Smooth muscle cell of the brain vasculature (primary cell): ENCODE measurements at regions not wholly inside any gene's neighbourhood (a gene's known extent, or its start where the extent isn't known, plus 50 kb on each side); places are given as distances from the start of the nearest gene placed in this dataset.

Experiments
- DNase-seq: peaks from one replicate; pipeline ENCODE4 v3.0.0-alpha.2; 2012; ENCODE audit warnings: low read depth, low spot score

DNA sequence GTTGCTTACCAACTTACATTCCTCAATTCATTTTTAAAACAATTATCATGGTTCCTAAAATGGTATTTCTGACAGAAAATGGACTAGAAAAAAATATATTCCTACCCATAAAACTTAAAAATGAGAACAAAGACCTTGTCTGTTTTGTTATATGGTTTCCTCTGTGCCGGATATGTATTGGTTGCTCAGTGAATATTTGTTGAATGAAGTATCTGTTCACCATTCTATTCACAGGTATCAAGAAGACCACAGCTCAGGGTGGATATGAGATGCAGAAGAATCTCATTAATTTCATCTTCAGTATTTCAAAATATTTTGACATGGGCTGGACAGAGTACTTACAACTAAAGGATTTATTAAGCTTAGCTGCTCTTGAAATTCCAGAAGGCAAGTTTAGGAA lies 58.1 kb downstream of the TUSC7 start:
- DNase-seq: no peak

DNA sequence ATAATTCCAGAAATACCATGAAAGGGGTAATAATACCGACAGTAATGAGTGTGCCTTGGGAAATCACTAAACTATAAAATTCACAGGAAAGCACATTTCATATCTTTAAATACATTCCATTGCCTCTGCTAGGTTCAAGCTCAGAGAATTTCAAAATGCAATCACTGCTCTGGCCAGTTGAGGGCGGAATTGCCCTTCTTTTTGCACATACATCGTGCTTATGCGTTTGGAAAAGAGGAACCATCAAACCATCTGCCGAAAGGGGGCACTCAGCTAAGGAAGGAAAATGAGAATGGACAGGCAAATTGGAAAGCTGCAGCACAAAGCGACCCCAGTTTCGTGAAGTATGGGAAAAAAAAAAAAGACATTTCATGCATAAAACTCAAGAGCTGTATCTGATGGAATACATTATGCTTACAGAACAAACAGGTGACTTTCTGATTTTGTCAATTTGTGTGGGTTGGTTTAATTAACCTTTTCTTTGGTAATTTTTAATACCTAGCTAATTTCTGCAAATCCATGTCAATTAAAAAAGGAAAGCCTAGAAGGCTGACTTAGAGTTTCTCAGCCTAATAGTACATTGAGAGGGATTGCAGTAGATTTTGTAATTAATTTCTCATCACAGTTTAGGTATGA lies 61.4 kb downstream of the TUSC7 start:
- peak; percentile 65 for DNase-seq

DNA sequence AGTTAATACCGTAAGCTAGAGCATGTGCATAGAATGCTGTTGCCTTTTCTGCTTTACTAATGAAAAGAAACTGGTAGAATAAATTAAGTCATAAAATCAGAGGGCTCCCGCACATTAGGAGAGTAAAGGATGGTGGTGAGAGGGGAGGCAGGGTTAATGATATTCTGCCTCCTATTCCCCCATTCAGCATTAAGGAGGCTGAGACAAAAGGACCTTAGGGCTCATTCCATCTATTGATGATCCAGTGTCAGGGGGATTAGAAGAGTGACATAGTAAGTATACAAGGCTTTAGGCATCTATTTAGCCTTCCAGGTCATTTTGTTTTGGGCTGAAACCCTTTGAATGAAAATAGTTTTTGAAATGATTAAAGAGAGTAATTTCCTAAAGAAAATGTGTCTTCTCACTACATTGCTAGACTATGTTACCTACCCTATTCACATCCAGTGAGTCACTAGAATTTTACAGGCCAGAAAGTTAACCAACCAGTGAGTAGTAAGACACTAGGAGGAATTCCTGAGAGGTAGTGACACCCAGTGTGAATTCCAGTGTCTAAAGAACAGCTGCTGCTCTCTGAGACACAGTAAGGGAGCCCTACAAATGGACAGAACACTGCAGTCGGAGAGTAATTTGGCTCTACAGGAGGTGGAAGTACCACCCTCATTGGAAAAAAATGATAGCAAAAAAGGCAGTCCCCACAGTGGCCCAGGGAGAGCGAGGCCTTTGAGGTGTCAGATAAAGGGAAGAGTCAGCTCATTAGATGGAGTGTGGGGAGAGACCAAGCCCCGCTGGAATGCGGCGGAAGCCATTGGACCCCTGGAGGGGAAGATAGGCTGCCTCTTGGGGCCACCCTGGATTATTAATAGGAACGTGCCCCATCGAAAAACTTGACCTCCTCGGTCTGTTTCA lies 67.6 kb downstream of the TUSC7 start:
- no peak for DNase-seq

DNA sequence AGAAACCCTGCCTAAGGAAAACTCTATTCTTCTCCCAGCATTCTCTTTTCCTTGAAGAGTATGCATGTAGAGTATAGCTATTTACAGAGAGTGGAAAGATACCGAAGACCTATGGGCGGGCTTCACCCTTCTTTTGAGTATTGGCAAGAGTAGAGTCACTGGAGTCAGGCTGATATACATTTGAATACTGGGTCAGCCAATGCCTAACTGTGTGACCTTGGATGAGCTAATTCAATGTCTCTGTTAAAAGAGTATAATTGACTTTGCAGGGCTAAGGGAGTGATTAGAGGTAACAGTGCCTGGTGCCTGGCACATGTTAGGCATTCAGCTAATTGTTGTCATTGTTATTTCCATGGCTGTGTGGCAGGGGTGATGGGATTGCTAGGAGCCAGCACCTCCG lies 75.6 kb downstream of the TUSC7 start:
- DNase-seq: no peak

DNA sequence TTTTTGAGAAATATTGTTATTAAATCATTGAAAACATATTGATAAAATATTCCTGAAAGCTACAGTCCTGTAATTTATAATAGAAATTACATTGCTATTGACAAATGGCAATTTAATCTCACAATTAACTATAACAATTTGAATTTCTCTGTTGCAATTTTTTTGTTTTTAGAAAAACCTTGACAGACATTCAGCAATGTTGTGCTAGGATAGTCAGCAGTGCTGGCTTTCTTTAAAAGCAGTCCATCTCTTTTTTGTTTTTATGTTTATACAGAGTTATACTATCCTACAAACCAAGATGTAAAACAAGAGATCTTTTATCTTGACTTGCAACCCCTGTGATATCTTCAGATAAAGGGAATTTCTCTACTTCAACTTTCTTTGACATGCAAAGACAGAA lies 93.1 kb downstream of the TUSC7 start:
- no peak for DNase-seq

DNA sequence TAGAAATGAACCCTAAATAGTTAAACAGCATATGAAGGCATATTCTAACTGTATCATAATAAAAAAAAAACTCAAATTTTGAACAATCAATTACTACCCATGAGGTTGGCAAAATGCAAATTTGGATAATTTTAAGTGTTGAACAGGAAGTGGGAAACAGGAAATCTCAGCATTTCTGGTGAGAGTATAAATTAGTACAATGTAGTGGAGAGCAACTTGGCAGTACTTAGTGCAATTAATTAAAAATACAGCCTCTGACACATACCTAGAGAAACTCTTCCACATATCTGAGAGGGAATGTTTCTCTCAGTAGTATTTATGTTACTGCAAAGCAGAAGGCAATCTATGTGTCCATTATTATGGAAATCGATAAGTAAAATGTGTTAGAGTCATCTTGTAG lies 96.8 kb downstream of the TUSC7 start:
- DNase-seq: no peak

DNA sequence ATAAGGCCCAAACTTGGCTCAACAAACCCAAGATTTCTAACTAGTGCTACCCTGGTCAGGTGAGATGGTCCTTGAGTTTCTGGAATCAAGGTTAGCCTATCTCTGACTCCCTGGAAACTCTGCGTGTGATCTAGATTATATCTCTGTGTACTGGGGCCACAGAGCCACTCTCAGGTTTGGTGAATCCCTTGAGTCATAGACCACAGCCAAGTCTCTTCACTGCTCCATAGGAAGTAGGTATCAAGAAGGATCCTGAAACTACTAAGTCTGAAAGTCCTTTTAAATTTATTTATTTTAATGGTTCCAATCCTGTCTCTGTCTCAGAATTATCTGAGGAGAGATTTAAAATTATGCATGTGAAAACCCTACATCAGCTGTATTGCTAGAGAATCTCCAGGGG lies 99.1 kb downstream of the TUSC7 start:
- DNase-seq: no peak

DNA sequence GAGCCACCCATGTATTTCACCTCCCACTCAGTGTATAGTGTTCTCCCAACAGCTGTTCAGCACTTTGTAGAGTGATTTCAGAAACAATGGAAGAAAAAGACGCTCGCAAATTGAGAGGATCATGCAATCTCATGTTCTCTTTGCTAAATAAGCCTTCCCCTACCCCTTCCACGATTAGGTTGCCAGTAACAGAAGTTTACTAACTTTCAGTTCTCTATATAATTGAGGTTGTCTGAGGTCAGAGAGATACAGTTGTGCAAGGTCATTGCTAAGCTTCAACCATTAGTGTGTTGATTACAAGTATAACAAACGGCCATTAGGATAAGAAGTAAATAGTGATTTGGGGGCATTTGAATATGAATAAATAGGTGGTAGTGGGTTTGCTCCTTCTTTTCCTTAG lies 99.6 kb downstream of the TUSC7 start:
- DNase-seq: no peak

DNA sequence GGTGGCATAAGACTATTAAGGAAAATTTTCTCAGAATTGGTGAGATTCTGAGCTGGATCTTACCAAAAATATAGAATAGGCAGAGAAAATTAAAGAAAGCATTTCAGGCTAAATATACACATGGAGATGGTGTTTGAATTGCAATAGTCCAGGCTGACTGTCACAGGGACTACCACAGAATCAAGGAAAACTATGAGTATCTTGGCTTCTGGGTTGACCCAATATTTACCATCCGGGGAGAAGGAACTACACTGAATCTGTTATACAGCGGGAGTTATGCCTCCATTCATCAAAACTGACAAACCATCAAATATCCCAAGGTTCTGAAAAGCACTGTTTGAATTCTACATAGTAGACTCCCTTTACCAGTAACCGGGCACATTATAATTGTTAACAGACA lies 102.2 kb downstream of the TUSC7 start:
- no peak for DNase-seq

DNA sequence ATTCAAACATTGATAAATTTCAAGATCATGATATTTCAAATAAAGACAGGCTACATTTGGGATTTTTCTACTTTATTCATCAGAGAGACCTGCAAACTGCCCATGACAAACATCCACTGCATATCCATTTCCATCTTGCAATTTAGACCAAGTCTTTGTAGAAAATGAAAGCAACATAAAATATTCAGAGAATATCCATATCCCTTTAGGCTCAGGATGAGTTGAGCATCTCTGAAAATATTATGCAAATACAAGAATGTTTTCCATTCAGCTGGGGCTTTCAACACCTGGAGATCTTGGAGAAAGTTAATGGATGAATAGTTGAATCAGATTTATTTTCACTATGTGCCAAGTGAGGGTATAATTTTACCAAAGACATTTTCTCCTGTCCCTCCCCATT lies 103.4 kb downstream of the TUSC7 start:
- DNase-seq: no peak

DNA sequence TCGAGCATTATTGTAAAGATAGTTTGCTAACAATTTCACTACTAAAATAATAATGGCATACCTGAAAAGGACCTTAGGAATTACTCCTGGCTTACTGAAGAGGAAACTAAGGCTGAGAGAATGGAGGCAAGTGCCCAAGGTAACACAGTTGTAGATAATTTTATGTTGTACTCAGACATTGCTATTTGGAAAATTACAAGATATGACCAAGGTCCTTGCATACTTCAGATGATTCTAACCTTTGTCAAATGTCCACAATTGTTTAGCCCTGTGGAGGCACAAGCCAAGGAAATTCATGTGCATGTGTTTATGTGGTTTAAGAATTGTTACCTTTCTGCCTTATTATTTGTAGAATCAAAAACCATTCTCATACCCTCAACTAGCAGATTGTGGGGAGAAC lies 105.7 kb downstream of the TUSC7 start:
- no peak for DNase-seq

DNA sequence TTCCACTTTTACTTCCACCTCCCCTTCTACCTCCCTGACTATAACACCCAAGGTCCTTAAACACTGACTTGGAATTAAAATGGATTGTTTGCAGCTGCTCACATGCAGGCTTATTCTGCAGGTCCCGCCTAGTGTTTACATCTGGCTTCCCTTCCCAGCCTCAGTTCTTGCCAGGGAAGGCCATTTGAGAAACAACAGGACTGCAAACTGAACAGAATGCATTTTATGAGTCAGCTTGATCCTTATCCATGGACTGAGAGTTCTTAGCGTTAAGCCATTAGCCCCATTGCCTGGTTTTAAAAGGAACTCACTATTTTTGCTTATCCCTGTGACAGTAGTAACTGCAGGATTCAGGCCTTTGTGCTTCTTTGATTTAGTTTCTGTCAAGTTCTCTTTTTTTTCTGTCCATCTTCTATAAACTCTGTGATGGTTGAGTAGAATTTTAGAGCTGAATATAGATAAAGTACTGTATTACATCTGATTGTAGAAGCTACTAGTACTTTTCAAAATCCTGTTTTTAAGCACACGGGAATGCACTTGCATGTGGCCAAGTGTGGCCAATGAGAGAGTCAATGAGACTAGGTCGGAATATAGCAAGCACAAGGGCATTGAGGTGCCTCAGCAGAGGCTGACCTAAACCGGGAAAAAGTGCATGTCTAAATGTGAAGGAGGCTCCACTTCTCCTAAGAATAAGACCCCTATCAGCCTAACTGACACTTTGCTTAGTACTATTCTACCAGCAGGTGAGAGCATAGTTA lies 106.4 kb downstream of the TUSC7 start:
- no peak for DNase-seq

DNA sequence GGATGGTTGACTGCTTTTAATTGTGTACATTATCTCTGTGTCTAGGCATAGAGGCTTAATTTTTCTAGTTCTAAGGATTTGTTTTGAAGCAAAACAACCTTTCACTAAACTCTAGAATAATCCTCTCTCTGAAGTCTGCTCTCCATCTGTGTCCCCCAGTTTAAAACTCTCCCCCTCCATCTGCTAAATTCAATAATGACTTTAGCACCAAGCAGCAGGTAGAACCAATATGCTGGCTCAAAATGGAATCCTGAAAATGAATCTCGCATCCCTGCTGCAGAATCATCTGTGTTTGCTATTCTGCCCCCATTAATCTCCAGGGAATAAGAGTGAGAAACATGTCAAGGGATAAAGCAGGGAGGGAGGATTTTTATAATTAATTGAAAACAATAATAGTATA lies 111.8 kb downstream of the TUSC7 start:
- DNase-seq: no peak

DNA sequence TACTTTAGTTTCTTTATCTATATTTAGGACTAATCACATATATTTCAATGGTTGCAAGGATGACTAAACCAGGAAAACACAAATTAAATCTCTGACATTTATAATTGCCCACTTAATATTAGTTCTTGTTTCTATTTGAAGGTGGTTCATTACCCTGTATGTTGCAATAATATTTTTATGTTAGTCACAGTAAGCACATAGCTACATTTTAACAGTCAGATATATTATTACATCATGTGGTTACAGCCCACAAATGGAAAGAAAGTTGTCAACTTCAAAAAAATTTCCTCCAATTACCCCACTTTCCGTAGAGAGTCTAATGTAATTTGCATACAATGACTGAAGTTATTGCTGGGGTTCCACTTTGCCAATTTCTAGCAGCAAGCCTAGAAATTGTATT lies 114.6 kb downstream of the TUSC7 start:
- DNase-seq: no peak

DNA sequence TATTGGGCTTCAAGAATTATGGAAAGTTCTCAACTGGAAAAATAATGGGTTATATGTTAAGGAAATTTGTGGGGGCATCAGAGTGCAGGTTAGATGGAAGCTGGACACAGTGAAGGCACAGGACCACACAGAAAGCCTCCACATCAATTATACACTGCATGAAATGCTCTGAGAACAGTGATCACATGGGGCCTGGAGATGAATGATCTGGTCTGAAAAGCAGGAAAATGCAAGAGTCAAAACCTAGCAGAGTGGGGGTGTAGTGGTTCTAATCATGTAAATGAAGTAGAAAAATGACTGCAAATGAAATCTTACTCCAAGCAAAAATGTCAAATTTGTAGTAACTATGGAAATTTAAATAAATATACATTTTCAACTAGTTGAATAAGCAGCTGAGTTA lies 123.6 kb downstream of the TUSC7 start:
- DNase-seq: no peak

DNA sequence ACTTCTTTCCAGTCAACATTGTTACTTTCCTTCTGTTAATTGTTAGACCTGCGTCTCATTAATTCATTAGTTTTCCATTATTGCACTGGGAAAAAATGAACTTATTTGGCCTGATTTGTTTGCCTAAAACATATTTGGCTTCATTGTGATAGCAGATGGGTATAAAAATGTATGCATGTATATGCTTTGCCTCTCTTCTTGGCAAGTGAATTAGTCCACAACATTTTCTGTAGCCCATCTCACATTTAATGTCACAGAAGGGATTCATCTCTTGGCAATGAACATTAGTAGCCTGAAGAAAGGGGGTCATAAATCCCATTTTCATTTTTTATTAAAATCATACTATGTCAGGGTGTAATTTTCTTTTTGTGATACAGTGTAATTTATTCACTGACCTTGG lies 125.2 kb downstream of the TUSC7 start:
- DNase-seq: no peak

DNA sequence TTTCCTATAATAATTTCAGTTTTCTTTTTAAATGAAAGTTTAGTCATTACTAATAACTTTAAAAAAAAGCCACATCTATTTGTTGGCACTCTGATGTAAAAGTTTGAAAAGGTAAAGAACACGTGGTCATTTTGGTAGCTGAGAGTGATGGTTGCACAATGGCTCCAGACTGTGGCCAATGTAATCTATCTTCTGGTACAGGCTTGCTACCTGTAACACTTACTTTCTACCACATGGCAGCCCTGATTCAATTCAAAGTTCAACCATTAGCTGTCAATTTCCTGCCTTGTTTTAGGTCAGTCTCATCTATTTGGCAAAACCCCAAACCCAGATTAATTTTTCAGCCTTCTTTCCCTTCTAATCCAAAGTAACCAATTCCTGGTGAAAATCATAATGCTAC lies 126.1 kb downstream of the TUSC7 start:
- no peak for DNase-seq

DNA sequence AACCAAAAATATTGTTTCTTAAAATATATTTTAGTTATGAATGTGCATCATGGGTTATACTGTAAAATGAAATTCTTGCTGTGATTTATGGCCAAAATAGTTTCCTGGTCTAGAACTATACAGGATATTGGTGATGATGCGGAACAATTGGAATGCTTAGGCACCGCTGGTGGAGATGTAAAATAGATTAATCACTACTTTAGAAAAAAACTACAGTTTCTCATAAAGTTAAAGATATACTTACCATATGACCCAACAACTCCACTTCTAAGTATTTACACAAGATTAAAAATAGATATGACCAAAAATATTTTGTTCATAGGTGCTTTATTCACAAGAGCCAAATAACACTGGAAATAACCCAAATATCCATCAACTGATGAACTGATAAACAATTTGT lies 126.7 kb downstream of the TUSC7 start:
- no peak for DNase-seq

DNA sequence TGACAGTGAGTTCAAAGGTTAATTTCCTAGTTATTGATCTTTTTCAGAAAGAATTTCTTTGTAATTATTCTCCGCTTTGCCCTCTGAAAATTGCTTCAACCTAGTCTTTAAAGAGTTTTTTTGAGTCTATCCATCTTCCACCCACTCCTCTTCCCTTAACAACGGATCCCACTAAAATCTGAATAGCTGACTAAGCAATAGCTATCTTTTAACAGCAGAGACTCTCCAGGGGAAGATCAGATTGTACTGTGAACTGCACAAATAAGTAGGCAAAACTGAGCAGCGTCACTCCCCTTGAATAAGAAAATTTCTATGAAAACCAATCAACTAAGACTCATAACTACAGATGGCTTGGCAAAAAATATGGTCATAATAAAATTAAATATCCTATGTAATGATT lies 127.9 kb downstream of the TUSC7 start:
- no peak for DNase-seq

DNA sequence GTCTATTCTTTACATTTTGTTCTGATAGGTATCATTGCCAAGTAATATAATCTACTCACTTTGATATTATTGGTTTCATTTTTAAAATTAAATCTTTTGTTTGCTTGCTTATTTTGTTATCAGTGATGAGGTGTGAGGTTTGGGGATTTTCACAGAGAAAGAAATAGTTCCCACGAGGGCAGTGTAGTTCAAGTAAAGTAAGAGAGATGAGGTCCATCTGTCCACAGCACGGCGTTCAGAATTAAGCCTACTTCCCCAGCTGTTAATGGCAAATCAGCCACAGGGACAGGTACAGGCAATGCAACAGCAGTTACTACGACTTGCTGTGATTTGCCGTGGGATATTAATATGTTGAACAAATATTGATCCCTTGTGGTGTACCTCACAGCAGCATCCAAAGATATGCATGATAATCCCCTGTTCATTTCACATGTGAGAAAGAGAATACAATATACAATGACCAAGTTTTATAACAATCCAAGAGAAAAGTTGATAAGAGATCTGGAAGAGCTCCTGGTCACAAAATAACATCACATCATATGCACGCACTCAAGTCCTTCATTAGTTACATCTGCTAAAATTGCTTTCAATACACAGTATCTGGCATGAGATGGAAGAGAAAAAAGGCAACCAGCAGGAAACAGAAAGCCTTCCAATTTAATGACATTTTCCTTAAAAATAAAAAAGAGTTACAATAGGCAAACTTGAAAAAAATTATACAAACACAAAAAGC lies 131.6 kb downstream of the TUSC7 start:
- no peak for DNase-seq

DNA sequence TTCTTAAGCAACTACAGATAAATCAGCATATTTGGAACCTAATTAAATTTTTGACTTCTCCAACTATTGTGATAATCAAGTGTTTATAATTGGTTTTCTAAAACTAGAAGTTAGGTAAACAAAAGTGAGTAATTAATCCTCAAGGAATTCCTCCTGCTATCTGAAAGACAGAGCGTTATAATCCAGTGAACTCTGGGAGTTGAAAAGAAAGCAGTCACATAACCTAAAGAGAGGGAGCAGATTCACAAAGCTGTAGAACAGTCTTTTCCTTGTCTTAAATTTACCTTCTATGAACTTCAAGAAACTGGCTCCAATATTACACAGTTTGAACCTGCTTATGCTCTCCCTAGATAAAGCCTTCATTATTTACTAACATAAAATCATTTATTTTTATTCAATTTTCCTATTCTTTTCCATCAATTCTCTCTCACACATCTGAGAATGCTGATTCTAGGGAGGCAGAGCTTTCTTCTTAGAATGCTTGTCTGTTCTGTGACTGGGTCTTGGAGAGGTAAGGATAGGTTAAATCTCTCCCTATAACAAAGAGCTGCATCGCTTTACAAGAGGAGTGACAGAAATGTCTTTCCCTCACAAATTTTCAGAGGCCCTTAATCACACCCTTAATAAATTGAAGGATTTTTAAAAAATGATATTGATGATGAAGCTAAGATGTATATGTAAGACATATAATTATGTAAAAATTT lies 132.8 kb downstream of the TUSC7 start:
- DNase-seq: no peak
